Type B pancreatic cell (in vitro differentiated cells): ENCODE measurements at regions not wholly inside any gene's neighbourhood (a gene's known extent, or its start where the extent isn't known, plus 50 kb on each side); places are given as distances from the start of the nearest gene placed in this dataset.

Source experiments
- DNase-seq: peaks from one replicate; pipeline ENCODE4 v3.0.0; 2021; ENCODE audit warnings: mixed read lengths; ENCODE audit not compliant: unreplicated experiment; ENCODE audit errors: extremely low spot score
- H3K27ac Mint-ChIP-seq: 2 replicates; pipeline ENCODE4 v1.8.0; 2021; ENCODE audit warnings: mild to moderate bottlenecking, mixed read lengths
- H3K27me3 Mint-ChIP-seq: 2 replicates; pipeline ENCODE4 v1.8.0; 2021; ENCODE audit warnings: mixed read lengths
- H3K36me3 Mint-ChIP-seq: 2 replicates; pipeline ENCODE4 v1.8.0; 2021; ENCODE audit warnings: mixed read lengths
- H3K4me1 Mint-ChIP-seq: one replicate; pipeline ENCODE4 v1.8.0; 2021; ENCODE audit warnings: mixed read lengths; ENCODE audit not compliant: unreplicated experiment
- H3K4me3 Mint-ChIP-seq: 2 replicates; pipeline ENCODE4 v1.8.0; 2021; ENCODE audit warnings: mild to moderate bottlenecking, mixed read lengths
- H3K9me3 Mint-ChIP-seq: 2 replicates; pipeline ENCODE4 v1.8.0; 2021; ENCODE audit warnings: mixed read lengths
- TF ChIP-seq, protein P1 (sequence below): fragments of 200-600 bp; sonication (generic); conservative IDR thresholded peaks from 2 replicates; pipeline ENCODE4 v1.5.0; 2021; ENCODE audit warnings: antibody characterized with exemption, mild to moderate bottlenecking

DNA sequence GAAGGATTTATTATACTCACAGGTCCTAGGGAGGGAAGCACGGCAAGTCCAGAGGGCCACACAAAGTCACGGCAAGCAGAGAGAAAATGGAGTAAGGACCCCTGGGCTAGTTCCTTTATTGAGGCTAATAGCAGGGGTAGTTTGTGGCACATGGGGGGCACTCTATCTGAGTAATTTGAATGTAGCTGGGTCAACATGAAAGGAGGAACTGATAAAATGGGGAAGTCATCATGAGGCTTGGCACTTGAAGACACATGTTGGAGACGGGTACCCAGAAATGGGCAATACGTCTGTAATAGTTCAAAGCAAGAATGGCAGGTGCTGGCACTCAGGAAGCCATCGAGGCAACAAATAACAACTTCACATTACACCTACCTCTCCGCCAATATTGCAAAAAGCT is 1136.4 kb downstream of the MRPL39 start:
- Mint-ChIP-seq H3K27me3 (no peaks in the 10 kb centered on the region), H3K4me3 (no peak overlapping the region), H3K4me1 (no peaks in the 10 kb centered on the region), H3K36me3 (no peaks in the 10 kb centered on the region), H3K27ac (no peak overlapping the region), H3K9me3 (no peaks in the 10 kb centered on the region)
- TF ChIP-seq, protein P1, sequence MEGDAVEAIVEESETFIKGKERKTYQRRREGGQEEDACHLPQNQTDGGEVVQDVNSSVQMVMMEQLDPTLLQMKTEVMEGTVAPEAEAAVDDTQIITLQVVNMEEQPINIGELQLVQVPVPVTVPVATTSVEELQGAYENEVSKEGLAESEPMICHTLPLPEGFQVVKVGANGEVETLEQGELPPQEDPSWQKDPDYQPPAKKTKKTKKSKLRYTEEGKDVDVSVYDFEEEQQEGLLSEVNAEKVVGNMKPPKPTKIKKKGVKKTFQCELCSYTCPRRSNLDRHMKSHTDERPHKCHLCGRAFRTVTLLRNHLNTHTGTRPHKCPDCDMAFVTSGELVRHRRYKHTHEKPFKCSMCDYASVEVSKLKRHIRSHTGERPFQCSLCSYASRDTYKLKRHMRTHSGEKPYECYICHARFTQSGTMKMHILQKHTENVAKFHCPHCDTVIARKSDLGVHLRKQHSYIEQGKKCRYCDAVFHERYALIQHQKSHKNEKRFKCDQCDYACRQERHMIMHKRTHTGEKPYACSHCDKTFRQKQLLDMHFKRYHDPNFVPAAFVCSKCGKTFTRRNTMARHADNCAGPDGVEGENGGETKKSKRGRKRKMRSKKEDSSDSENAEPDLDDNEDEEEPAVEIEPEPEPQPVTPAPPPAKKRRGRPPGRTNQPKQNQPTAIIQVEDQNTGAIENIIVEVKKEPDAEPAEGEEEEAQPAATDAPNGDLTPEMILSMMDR = no peak
- DNase-seq = no peak

DNA sequence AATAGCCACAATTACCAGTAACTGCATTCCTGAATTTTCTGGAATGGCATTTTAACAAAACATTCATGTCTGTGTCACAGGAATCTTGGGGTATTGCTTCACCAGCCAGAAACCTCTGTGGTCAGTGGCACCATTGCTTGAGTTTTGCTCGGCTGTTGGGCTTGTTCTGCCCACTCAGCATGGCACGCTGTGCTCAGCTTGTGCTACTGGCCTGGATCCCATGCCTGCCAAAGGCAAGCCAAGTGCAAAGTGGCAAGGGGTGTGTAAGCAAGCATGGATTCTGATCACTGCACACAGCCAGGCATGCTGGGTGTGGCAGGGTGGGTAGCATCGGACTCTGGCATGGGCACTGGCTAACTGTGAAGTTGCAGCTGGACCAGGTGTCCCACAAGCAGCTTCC is 1150.9 kb downstream of the MRPL39 start:
- no peak overlapping the region for H3K4me3 Mint-ChIP-seq
- no peaks in the 10 kb centered on the region for H3K9me3 Mint-ChIP-seq
- DNase-seq = no peak
- H3K27ac Mint-ChIP-seq = no peak overlapping the region
- TF ChIP-seq, protein P1 = no peak
- no peaks in the 10 kb centered on the region for H3K4me1 Mint-ChIP-seq
- no peaks in the 10 kb centered on the region for H3K27me3 Mint-ChIP-seq
- no peaks in the 10 kb centered on the region for H3K36me3 Mint-ChIP-seq

- H3K4me3 Mint-ChIP-seq = no peak overlapping the region
- no peak for DNase-seq
- no peak overlapping the region for H3K27ac Mint-ChIP-seq
- TF ChIP-seq, protein P1 = no peak
- no peaks in the 10 kb centered on the region for H3K36me3 Mint-ChIP-seq
- no peaks in the 10 kb centered on the region for H3K4me1 Mint-ChIP-seq
- H3K27me3 Mint-ChIP-seq = no peaks in the 10 kb centered on the region
- H3K9me3 Mint-ChIP-seq = no peaks in the 10 kb centered on the region
These were observed 1157.2 kb downstream of the MRPL39 start for GRCh38 chr21:24450119-24450518.

DNA sequence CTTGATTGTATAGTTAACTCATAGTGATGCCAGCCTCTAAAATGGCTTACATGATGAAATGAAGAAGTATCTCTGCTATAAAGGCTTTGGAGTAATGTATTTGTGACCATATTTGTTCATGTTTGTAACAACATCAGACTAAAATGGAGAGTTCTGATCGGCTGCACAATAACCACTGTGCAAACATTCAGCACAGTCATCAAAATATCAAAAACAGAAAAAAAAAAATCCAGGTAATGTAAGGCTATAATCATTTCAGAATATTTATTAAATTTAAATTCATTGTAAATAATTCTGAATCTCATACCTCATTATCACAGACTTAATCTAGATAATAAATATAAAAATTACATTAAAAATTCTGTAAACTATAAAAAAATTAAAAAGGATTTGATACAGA is 1161.8 kb downstream of the MRPL39 start:
- TF ChIP-seq, protein P1 = no peak
- DNase-seq = no peak
- Mint-ChIP-seq H3K9me3 (no peaks in the 10 kb centered on the region), H3K27ac (no peak overlapping the region), H3K4me1 (no peaks in the 10 kb centered on the region), H3K27me3 (no peaks in the 10 kb centered on the region), H3K36me3 (no peaks in the 10 kb centered on the region), H3K4me3 (no peak overlapping the region)

DNA sequence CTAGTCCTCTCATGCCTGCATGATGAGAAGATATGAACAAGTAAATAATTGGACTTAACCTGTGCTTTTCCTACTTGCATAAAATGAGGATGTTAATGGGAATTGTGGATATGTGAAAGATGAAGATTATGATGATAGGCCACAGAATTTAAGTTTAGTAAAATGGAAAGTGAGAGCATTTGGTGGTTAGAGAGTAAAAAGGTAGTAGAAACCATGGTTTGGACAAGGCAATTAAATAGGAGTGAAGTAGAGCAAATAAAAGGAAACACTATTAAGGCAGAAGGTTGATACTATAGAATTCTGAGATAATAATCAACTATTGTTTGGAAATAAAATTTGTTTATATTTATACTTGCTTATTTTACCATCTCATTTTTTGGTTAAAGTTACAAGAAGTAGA is 1162.5 kb downstream of the MRPL39 start:
- Mint-ChIP-seq H3K4me3 (no peak overlapping the region), H3K36me3 (no peaks in the 10 kb centered on the region), H3K9me3 (no peaks in the 10 kb centered on the region), H3K27ac (no peak overlapping the region), H3K4me1 (no peaks in the 10 kb centered on the region), H3K27me3 (no peaks in the 10 kb centered on the region)
- no peak for DNase-seq
- TF ChIP-seq, protein P1 = no peak

- Mint-ChIP-seq H3K4me3 (no peak overlapping the region), H3K27ac (no peak overlapping the region), H3K36me3 (no peaks in the 10 kb centered on the region), H3K27me3 (no peaks in the 10 kb centered on the region), H3K9me3 (peaks cover 5% of the 10 kb centered on the region), H3K4me1 (no peaks in the 10 kb centered on the region)
- TF ChIP-seq, protein P1 = no peak
- no peak for DNase-seq
These were observed 1171.0 kb downstream of the MRPL39 start for GRCh38 chr21:24436236-24436635.
